Stimulated activated naive CD4-positive, alpha-beta T cell (primary cell): ENCODE measurements at regions not wholly inside any gene's neighbourhood (a gene's known extent, or its start where the extent isn't known, plus 50 kb on each side); places are given as distances from the start of the nearest gene placed in this dataset.

Experiments
- DNase-seq, 6 experiments: peaks; one replicate each; lab custom pipeline; 2025; lab: John Stamatoyannopoulos, UW

GRCh38 chr13:99055281-99055680, 77.4 kb upstream of the DOCK9 start:
- DNase-seq: peak in 2 of 6 experiments; percentile 9 to 14

- DNase-seq: no peak
Measured at GRCh38 chr13:99055735-99056134, 77.9 kb upstream of the DOCK9 start.

DNA sequence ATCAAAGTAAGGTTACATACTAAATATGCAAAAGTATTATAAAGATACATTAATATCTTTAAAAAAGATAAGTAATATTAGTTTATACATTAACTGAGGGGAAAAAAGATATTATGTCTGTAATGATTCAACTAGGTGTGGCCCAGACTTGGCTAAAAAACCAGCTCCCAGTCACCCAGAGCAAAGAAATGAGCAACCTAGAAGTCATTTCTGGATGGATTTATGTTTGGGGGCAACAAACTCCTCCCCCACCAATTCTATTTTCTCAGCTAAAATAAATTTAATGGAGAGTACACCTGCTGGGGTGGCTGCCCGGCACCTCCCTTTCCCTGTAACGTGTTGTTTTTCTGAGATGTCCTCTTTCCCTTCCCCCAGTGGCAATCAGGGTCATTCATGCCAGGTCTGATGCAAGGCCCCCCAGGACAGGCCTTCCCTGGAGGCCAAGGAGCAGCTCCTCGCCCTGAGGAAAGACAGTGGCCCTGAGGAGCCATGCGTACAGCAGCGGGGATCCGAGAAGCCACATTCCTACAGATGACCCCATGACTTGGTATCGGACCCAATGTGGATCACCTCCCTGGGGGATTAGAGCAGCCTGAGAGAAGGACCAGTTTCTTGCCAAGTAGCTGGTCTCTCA, 78.6 kb upstream of the DOCK9 start:
- DNase-seq: no peak

DNA sequence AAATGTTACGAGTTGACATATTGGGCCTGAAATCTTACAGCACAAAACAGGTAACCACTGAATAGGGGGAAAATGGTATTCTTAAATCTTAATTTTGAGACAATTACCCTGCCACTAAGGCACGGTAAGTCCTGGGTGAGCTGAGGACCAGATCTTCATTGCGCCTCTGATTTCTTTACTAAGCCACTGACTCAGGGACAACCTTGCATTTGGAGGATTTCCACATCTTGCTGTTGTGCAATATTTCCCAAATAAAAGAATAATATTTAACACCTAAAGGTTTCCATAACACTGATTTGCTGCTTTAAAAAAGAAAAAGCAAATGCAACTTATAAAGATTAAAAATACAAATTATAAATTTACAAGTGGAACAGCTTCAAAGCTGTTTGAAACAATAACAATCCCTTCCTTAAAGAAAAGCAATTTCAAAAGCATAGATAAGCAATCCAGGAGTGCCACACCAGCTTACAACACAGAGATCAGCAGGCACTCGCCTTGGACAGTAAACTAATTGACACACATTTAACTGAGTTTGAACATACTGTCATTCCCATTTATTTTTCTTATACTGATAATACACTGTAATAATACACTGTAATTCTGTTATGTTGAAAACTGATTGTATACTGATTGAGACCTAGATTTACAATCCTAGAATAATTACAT, 79.6 kb upstream of the DOCK9 start:
- DNase-seq: no peak

GRCh38 chr13:99058527-99059495, 80.9 kb upstream of the DOCK9 start:
- DNase-seq: no peak

GRCh38 chr13:99059498-99060075, 81.7 kb upstream of the DOCK9 start:
- DNase-seq: no peak

DNA sequence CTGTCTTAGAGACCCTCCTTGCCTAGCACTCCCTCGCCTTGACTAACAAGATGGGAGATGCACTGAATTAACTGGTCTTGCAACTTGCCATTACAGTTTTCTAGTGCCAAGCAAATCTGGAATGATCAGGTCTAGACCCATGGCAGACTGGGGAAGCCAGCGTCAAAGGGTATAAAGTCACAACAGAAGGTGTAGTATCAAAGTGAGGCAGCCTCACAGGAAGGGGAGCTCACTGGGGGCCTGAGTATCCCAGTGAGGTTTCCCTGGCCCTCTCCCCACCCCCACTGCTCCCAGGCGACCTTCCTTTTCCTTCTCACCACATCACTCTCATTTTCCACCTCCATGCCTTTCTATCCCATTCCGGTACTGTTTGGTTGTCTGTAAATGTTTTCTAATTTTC, 83.5 kb upstream of the DOCK9 start:
- no peak for DNase-seq

- DNase-seq: no peak
Measured at GRCh38 chr13:99062593-99062992, 84.7 kb upstream of the DOCK9 start.

DNA sequence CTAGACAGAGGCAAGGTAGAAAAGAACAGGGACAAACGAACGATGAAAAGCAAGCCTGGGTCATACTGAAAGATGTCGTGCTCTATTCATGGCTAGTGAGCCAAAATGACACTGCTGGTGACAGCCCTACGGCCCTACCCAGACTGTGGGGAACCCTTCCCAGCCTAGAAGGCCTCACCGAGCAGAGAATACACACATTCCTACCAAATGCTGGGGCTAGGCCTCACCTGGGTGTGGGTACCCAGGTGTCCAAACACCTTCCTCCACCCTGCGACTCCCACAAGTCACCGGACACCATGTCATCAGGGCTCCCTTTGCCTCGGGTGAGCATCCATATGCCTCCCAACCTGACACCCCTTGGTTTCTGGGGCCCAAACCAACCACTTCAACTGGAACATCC, 85.3 kb upstream of the DOCK9 start:
- no peak for DNase-seq

DNA sequence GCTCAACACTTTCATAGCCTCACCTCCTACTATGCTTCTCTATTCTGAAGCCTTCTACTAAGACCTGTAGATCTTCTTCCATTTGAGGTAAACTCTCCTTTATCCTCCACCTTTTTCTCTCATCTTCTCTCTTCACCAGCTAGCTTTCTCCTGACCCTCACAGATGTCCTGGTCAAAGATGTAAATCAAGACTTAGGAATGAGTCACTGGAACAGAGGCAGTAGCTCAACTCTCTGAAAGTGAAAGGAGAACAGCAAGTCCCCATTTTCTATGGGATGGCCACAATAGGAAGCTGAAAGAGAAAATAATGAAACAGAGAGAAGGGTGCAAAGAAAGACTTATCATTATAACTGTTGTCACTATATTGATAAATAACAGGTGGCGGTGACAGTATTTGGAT, 86.1 kb upstream of the DOCK9 start:
- no peak for DNase-seq

DNA sequence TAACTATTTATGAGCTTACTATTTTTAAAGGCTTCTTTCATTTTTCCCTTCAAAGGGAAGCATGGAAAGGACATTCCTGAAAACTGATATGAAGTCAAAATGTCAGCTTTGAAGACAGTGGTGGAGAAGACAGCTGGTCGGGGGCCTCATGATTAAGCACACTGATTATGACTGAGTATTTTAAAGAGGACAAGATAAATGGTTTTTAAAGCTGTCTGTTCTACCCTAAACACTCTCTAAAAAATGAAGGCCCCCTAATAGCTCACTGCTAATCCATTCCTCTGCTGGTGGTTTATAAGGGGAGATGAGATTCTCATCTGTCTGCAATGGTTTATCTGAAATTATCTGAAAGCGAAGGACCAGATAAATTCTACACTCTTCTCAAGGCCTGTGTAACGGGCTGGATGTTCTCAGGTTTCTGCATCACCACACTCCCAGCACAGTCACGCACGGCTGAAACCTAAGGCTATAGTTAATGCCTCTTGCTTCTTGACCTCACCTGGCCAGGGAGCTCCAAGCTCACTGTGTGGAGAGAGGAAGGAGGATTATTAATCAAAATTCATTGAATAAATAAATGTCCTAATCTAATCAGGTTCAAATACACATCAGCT, 86.9 kb upstream of the DOCK9 start:
- DNase-seq: no peak

DNA sequence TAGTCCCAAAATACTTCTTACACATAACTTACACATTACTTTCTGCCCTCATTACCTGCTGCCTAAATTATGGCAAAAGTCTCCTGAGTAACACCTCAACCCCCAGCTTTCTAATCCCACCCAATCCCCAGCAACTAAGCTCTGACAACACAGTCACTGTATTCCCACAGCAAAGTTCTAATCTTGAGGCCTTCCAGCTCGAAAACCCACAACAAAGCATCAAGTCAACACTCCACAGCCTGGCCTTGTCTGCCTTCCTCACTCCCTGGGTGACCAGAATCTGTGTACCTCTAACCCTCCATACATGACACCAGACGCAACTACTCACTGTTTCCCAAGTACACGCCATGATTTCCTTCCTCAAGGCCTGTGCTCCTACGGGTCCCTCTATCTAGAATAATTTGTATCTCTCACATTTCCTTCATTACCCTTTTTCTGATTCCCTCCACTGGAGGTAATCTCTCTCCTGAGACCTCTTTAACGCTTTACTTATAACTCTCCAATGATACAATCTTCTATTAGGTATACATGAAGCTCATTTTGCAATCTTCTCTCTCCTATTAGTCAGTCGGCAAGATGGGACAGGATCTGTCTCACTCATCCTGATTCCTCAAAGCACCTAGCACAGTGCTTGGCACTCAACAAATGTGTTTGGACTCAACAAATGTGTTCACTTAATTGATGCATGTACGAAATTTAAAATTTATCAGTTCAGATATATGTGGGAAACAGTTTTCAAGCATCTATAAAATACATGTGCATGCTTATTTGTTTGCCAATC, 87.6 kb upstream of the DOCK9 start:
- DNase-seq: no peak

GRCh38 chr13:99066219-99066618, 88.4 kb upstream of the DOCK9 start:
- DNase-seq: peak in 1 of 6 experiments; percentile 5

DNA sequence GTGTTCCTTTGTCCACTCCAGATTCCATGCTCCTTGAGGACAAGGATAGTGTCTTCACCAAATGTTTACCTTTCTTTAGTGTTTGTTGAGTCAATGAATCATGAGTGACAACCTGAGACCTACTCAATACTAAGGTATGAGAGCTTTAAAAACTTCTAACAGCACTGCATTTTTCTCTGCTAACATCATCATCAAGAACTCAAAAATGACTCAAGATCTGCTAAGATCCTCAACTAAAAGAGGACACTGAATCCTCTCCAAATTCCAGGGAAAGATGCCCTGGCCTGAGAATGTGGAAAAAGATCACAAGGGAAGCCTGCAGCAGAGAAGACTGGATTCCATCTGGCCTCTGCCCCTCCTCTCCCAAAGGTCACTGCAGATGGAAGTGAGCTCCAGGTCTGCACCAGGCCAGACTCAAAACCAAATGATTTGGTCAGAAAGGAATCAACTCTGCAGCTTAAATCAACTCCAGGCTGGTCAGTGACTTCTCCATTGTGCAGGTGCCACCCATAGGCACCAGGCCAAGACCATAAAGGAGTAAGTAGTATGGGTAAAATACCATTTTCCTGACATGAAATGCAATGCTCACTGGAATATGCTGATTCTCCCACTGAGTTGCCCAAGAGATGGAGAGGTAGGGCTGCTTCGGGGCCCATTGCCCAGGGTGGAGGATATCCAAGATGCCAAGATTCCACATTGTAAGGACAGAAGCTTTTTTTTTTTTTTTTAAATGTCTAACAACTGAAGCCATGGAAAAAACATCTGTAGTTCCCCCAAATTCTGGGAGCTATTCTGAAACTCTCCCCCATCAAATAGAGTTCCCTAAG, 89.5 kb upstream of the DOCK9 start:
- no peak for DNase-seq

GRCh38 chr13:99071211-99071610, 93.3 kb upstream of the DOCK9 start:
- DNase-seq: no peak

- no peak for DNase-seq
Measured at GRCh38 chr13:99071666-99072065, 93.8 kb upstream of the DOCK9 start.

- DNase-seq: no peak
Measured at GRCh38 chr13:99072356-99072755, 94.5 kb upstream of the DOCK9 start.

- no peak for DNase-seq
Measured at GRCh38 chr13:99072941-99073340, 95.1 kb upstream of the DOCK9 start.

DNA sequence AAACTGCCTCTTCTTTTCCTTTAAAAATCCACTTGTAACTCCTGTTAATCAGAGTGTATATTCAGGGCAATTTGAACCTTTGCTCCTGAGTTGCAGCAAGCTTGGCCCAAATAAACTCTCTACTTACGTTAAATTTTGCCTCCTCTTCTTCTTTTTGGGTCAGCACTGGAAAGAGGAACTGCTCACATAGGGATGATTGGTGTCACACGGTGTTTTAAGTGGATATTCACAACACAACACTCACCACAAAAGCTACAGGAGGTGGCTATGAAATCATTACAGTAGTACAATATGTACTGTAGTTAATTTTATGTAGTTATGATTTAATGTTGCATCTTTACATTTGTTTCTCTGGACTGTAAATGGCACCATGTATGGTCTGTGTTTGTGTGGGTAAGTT, 96.8 kb upstream of the DOCK9 start:
- no peak for DNase-seq
